Stimulated activated CD4-positive, alpha-beta T cell treated with anti-CD3 and anti-CD28 coated beads, Interleukin-12 subunit alpha, Interleukin-12 subunit beta, amount 100 ng/mL, for 48 hours (primary cell): ENCODE measurements at regions not wholly inside any gene's neighbourhood (a gene's known extent, or its start where the extent isn't known, plus 50 kb on each side); places are given as distances from the start of the nearest gene placed in this dataset.

Experiments used
- DNase-seq, 3 donors: peaks; one replicate each; pipeline ENCODE4 v3.0.0-alpha.2; 2020; ENCODE audit warnings: low read depth in 2 of 3, low spot score in 1 of 3

DNA sequence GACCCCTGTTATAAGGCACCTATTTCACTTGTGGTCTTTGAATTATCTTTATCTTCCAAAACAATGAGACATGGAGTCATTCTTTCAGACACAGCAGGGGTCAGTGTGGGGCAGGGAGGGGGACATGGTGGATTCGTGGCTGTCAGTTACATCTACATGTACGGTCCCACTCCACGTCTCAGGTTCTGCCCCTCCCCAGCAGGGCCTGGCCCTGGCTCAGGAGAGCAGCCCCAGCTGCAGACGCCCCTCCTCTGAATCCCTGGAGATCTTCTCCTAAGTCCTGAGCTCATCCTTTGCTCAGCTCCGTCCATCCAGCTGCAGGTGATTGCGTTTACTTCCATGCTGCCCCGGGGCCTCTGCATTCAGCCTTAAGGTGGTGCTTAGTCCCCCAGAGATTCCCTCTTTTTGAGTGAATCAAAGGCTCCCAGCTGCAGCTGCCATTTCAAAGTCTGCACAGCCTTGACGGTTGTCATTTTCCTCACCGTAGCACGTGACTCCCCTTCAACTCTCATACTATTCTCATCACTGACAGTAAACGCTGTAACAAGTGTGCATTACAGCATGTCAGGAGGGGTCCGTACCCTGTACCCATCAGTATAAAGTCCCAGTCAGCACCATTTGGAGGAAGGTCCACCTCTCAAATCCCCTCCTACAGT, 113.4 kb upstream of the TCERG1L start:
- DNase-seq, result no peak

DNA sequence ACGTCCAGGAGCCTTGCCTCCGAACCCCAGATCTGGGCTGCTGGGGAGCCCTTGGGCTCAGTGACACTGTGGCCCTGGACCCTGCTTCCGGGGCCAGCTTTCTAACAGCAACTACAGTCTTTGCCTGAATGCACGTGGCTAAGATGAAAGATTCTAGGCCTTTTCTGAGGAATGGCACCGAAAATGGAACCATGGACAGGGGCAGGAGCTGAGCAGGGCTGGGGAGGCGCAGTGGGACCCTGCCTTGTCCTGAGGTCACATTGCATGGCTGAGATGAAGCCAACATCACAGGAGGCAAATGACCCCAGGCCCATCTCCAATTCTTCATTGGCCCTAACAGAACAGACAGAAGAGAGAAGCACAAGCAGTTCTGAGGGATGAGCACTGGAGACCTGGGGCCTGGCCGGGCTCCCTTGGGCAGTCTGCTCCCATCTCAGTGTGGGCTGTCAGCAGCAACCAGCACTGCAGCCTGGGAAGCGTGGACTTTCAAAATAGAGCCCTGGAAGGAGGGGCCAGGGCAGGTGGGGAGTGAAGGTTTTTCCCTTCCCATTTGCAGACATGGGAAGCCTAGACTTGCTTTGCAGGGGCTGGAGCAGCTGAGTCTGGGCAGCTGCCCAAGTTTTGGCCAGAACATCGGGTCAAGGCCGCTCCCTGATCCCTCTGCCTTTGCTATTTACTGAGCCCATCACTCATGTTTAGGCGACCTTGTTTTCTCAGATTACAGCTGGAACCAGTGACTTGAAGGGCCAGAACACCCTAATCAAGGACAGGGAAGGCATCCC, 114.4 kb upstream of the TCERG1L start:
- DNase-seq, result no peak

DNA sequence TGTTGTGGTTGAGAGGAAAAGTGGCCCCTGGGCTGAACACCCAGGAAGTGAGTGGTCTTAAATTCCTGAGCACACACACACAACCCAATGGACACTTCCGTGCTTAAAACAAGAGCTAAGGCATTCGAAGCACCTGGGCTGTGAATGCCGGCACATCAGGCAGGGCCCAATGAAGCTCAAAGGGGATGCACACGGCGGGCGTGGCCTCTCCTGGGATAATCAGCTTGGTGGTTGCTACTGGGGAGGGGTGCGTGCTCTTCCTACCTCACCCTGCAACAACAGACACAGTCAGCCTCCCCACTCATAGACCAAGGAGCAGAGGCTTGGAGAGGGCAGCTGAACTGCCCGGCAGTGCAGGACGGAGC, 115.0 kb upstream of the TCERG1L start:
- DNase-seq, result no peak

DNA sequence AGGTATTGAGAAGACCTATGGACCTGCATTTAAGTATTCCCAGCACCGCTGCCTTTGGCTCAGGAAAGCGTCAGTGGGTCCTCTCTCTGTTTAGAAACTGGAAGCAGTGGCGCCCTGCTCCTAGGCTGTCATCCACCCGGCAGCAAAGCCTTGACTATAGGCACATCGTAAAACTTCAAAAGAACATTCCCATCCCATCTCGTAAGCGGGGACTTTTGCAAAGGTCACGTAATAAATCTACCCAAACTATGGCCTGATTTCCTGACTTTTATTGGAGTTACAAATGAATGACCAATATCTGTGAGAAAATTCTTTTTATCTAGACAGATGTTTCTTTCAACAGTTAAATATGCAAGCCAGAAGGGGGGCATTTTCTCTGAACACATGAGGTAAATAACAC, 115.8 kb upstream of the TCERG1L start:
- no peak for DNase-seq

DNA sequence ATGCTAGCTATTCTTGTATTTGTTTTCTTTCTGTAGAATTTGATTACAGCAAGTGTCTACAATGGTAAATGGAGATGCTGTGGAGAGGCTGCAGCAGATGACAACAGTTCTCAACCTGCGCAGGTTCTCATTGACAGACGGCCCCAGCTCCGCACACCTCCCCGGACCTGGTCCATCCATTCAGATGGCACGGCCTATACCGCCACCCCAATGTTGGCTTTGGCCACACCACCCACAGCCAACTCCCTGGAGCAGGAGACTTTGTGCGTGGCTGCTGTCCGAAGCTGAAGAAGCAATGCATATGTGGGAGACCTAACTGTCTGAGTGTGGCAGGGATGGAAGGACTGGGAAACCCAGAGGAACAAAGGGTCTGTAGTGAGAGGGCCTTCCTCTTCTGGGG, 116.4 kb upstream of the TCERG1L start:
- no peak for DNase-seq

DNA sequence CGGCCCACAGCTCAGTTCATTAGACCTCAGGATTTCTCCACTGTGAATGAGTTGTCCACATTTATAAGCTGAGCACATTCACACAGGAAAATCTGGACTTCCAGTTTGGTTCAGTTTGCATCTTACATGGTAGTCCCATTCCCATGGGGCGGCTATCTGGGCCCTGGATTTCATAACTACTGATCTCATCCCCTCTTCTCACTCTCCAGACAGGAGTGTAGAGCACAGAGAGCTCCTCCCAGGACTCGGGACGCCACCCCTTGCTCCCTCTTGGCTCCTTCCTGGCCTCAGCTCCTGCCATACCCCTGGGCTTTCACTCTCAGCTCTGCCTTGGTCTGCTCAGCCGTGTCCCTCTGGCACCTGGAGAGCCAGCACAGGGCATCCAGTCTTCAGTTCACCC, 117.6 kb upstream of the TCERG1L start:
- no peak for DNase-seq

DNA sequence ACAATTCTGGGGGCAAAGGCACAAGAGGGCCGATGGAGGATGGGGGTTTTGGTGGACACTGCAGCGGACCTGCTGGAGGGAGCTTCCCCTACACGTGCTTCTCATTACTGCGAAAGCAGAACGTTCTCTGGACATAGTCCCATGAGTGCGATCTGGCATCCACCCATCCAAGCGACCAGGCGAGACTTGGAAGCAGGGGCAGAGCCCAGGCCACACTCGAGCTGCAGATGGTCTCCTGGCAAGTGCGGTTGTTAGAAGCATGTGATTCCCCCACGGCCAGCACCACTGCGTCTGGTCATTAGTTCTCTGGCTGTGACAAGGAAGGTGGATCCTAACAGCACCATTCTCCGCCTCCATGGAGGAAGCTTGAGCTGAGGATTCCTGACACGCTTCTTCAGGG, 118.4 kb upstream of the TCERG1L start:
- DNase-seq, result no peak

DNA sequence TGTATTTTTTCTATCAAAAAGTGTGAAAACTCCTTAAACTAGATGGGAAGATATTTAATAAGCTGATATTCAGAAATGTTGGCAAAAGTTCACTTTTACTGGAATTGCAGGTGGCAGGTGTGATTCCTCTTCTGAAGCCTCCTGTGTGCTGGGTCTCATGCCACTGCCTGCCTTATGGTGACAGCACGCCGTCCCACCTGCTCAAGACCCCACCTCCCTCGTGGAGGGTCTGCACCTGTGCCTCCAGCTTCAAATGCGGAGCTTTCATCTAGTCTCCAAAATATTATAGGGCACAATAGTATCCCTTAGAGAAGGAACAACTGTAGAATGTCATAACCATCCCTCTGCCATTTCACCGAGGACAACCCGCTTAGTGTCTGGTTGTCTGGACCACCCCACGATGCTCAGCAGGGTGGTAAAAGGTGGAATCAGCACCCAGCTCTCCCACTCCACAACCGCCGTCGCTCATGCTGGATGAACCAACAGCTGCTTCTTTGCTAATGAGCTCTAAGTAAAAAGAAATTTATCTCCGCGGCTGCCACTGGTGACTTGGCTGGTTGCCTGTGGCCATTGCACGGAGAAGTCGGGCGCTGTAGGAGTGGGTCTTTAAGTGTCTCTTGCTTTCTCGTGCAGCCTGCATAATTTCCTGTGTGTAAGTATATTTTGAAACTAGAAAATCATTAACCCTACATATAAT, 119.3 kb upstream of the TCERG1L start:
- no peak for DNase-seq

DNA sequence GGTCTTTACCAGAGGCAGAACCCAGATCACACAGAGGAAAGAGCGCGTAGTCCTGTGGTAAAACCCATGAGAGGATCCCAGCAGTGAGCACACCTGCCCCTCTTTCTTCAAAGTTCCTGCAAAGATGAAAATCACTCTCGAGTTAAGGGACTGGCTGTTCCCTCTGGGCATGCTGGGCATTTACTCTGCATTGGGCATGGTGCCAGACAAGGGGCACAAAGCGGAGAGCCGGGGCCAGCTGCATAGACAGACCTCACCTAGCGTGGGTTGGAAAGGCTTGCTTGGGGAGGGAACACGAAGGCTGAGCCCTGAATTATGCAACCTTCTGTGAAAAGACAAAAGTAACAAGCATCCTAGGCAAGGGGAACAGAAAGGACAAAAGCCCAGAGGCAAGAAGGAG, 120.0 kb upstream of the TCERG1L start:
- DNase-seq, result no peak

DNA sequence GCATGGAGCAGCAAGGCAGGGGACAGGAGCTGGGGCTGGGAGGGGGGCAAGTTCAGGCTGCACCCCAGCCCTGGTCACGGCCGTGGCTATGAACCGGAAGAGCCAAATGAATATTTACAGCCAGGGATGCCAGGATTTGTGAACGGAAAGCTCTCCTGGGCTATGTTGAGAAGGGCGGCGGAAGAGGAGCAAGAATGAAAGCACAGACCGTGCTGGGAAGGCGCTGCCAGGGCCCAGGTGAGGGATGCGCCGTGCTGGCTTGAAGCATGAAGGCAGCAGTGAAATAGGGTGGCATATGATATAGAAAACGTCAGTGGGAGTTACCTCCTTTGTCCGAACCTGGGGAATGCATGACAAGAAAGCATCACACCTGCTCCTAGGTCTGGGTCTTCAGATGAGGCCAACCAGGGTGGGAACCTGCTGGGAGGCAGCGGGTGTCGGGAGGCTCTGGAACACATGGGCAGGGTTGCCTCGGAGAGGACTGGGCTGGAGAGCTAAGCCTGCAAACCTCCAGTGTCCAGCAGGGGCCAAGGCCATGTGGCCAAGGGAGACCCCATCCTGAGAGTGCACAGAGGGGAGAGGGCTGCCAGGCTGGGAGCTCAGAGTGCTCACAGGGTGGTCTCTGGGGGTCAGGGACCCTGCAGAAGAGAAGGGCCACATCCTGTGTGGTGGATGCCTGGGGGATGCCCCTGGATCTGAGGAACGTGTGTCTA, 120.6 kb upstream of the TCERG1L start:
- no peak for DNase-seq

DNA sequence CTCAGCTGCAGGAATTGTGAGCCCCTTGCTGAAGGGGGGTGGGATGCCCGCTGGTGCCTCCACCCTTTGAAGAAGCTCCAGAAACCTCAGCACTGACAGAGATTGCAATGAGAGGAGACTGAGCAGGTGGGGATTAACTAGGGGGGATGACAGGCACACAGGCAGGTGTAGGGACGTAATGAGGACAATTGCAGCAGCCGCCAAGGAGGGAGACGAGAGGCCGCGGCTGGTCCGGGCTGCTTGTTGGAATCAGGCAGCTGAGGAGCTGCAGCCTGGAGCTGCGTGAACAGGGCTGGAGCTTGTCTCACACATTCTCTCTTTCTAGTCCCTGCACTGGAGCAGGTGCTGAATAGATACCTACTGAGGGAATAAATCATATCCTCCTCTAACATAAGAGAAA, 122.0 kb upstream of the TCERG1L start:
- DNase-seq, result no peak

DNA sequence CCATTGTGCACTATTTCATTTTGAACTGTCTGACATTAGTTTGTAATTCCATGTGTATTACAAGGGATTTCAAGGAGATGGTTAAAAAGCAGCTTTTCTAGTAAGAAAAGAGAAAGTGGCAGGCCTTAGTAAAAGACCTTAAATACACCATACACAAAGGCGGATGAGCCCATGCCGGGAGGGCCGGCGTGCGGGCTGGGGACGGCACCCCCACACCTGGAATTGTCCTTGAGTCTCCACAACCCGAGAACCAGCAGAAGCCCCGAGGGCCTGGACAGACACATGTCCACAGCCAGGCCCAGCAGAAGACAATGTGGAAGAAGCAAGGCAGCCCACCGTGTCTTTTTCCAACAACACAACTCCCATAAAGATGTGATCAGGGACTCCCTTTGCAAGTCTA, 123.7 kb upstream of the TCERG1L start:
- no peak for DNase-seq

DNA sequence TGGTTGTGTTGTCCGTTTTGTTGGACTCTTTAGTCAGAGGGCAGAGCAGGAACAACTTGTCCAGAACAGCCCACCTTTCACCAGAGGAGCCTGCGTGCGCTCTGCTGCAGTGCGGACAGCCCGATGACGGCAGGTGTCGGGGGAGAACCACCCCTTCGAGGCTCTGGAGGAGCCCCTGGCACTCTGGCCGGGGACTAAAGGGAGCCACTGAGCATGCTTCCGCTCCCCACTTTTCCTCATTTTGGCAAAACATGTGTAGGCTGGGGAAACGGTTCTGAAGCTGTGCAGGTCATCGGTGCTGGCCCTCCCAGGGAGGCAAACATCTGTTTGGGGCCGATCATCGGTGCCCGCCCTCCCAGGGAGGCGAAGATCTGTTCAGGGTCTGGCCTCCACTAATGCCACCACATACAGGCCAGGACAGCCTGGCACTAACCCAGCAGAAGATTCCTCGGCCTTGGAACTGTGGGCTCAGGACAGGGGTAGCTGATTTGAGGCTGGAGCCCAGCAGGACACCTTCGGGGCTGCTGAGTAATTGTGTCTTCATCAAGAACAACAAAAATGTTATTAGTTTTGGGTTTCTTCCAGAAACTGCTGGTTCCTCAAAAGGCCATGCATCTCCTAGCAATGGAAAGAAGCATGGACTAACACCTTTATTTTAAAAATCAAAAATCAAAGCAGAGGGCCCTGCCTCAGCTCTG, 124.4 kb upstream of the TCERG1L start:
- DNase-seq, result no peak

DNA sequence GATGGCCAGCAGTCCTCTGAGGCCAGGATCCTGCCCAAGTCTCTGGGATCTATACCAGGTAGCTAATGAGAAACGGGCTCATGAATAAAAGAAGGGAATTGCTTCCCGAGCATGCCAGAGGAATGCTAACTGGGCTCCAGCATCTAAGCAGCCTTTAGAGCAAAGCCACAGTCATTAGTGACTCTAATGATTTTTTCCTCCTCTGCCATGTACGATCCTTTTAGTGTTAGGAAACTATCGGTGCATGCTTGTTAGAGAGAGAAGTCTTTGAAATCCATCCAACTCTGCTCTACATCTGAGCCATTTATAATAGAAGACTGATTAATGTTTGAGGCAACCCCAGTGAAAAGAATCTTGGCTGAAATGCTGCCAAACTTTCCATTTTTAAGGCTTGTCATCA, 124.9 kb upstream of the TCERG1L start:
- no peak for DNase-seq

DNA sequence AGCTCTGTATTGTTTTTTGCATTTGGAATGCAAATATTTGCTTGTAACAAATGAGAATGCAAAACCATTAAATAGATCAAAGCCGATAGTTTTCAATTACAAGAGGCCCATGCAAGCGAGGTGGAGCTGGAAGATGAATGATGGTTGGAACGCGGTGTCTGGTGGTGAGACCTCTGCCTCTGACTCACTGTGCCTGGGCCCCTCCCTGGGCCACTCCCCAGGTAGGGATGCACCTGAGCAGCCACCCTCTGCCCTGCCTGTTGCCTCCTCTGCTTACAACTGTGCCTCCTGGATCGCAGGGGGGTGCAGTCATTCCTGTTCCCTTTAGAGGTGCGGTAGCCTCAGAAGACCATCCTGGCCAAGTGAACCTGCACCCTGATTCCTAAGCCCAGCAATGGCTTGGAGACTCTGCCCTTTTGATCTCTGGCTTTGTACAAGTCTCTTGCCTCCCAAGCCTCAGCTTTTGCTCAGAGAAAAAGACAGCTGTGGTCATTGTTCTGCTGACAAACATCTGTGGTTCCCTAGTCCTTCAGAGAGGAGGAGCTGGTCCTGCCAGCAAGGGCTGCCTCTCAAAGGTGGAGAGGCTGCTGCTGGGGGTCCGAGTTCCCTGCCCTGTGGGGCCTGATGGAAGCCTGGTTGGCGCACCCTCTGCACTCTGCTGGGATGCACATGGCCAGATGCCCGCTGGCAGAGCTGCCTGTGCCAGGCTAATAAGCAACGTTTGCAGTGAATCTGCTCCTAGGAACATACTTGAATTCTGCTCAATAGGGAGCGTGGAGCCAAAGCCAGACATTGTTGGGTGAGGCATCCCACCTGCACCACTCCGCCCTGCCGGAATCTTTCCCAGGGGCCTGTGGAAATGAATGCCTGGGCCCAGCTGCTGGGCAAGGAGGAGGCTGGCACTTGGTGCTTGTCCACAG, 126.3 kb upstream of the TCERG1L start:
- DNase-seq, result no peak

DNA sequence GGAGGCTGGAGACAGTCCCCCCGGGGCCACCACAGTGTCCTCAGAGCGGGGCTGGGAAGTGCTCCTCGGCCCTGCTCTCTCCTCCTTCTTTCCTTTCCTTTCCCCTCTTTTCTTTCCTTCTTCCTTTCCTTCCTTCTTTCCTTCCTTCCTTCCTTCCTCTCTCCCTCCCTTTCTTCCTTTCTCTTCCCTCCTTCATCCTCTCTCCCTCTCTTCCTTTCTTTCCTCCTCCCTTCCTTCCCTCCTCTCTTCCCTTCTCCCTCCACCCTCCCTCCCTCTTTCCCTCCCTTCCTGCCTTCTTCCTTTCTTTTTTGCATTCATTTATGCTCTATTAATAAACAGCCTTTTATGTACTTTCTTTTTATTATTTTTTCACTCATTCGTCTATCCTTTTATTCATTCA, 127.1 kb upstream of the TCERG1L start:
- DNase-seq, result no peak

DNA sequence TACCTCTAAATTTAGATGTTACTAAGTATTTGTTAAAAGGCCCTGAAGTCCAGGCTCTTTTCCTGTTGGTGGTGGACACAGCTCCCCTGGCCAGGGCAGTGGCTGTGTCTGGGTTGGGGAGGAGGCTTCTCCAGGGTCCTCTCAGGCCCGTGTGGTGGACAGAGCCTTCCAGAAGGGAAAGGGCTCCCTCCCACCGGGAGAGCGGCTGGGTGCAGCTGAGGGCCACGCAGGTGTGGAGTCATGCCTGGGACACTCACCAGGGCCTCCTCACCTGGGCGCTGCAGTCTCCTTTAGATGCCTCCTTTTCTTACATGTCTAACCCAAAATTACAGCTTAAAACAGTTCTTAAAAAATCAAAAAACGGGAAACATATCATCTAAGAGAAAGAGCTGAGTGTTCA, 128.2 kb upstream of the TCERG1L start:
- DNase-seq, result no peak

DNA sequence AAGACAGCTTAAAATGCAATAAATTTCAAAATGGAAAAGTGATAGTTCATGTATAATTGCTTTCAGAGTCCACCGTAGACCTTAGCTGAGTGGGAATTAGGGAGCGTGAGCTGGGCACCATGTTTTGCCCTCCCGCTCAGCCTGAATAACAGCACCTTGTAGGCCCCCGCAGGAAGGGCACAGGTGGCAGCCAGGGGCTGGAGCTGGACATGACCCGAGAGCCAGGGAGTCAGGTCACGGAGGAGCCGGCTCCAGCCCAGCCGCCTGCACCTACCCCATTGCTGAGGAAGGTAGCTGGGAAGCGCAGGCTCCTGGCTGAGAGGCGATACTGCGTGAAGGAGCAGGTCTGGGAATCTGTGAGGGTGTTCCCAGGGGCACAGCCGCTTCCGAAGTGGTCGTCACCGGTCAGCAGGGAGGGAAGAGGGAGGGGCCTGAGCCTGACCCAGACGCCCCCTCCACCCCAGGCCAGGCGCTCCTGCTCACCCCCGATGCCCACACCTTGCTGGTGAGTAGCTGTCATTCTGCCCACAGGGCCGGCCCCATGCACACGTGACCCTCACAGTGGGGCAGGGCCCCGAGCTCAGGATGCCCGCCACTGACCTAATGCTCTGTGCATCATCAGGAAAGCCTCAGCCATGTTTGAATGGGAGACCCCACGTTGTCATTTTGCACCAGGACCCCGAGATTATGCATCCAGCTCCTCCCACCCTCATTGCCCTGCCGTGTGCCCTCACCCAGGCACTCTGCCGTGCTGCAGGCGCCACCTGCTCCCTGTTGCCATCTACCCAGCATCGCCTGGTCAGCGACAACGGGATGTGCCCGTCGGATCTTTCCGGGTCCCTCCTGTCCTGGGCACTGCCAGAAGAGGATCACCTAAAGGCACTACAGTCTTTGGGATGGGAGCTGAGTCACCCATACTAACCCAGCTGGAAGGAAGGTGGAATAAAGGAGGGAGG, 129.2 kb upstream of the TCERG1L start:
- DNase-seq, result no peak

DNA sequence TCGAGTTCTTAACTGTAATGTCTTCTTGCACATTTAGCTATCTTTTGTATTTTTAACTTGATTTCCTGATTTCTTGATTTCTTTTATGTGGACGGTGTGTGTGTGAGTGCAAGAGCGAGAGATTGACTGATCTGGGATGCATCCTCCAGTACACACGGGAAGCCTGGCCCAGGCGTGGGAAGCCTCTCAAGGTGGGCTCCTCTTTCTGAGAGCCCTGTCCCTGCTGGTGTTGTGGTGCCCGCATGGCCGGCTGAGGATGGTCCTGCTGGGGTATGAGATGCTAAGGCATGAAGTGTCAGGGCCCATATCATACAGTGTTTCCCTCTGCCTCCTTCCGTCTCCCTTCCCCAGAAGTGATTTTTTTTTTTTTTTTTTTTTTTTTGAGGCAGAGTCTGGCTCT, 130.8 kb upstream of the TCERG1L start:
- DNase-seq, result no peak
